HG03520 (cell line): ENCODE measurements at regions not wholly inside any gene's neighbourhood (a gene's known extent, or its start where the extent isn't known, plus 50 kb on each side); places are given as distances from the start of the nearest gene placed in this dataset.
"Not testable (repeated sequence)": the region's sequence is repeated elsewhere in the genome, so short reads cannot be mapped to it uniquely, and the experiment has no call there.

ENCODE experiments used
- ATAC-seq: cut with Tn5 transposase; IDR thresholded peaks from one replicate; pipeline ENCODE4 v1.9.1; 2021; ENCODE audit warnings: mild to moderate bottlenecking, moderate library complexity; ENCODE audit not compliant: unreplicated experiment

- not testable (repeated sequence) for ATAC-seq
Measured at GRCh38 chr7:97234494-97234893, 117.0 kb downstream of the SDHAF3 start.

GRCh38 chr7:97246317-97246716 lies 128.8 kb downstream of the SDHAF3 start:
- no peak for ATAC-seq

GRCh38 chr7:97258187-97258586 lies 140.7 kb downstream of the SDHAF3 start:
- not testable (repeated sequence) for ATAC-seq

- no peak for ATAC-seq
Measured at GRCh38 chr7:97269741-97270140, 152.2 kb downstream of the SDHAF3 start.

- ATAC-seq = no peak
Measured at GRCh38 chr7:97270280-97270679, 152.8 kb downstream of the SDHAF3 start.

GRCh38 chr7:97271619-97272018 lies 154.1 kb downstream of the SDHAF3 start:
- no peak for ATAC-seq

- ATAC-seq = peak; percentile 89
Measured at GRCh38 chr7:97272237-97272975, 154.9 kb downstream of the SDHAF3 start.

GRCh38 chr7:97275475-97275874 lies 158.0 kb downstream of the SDHAF3 start:
- no peak for ATAC-seq

GRCh38 chr7:97280950-97281349 lies 163.5 kb downstream of the SDHAF3 start:
- no peak for ATAC-seq

GRCh38 chr7:97285348-97285747 lies 167.8 kb downstream of the SDHAF3 start:
- no peak for ATAC-seq

- ATAC-seq = no peak
Measured at GRCh38 chr7:97293031-97293430, 175.5 kb downstream of the SDHAF3 start.

GRCh38 chr7:97298561-97298960 lies 181.1 kb downstream of the SDHAF3 start:
- ATAC-seq = no peak

GRCh38 chr7:97305589-97305988 lies 188.1 kb downstream of the SDHAF3 start:
- no peak for ATAC-seq

- ATAC-seq = no peak
Measured at GRCh38 chr7:97307521-97308108, 190.1 kb downstream of the SDHAF3 start.

- no peak for ATAC-seq
Measured at GRCh38 chr7:97313900-97314299, 196.4 kb downstream of the SDHAF3 start.

- no peak for ATAC-seq
Measured at GRCh38 chr7:97317575-97317974, 200.1 kb downstream of the SDHAF3 start.

GRCh38 chr7:97329871-97330270 lies 212.4 kb downstream of the SDHAF3 start:
- ATAC-seq = not testable (repeated sequence)

GRCh38 chr7:97337849-97338248 lies 220.4 kb downstream of the SDHAF3 start:
- ATAC-seq = no peak

- ATAC-seq = no peak
Measured at GRCh38 chr7:97342512-97342911, 225.0 kb downstream of the SDHAF3 start.

- ATAC-seq = no peak
Measured at GRCh38 chr7:97346349-97346748, 228.9 kb downstream of the SDHAF3 start.

- ATAC-seq = no peak
Measured at GRCh38 chr7:97351488-97351887, 234.0 kb downstream of the SDHAF3 start.

- peak; percentile 50 for ATAC-seq
Measured at GRCh38 chr7:97357459-97357858, 240.0 kb downstream of the SDHAF3 start.

- no peak for ATAC-seq
Measured at GRCh38 chr7:97372882-97373281, 255.4 kb downstream of the SDHAF3 start.
